ENCODE measurements at regions not wholly inside any gene's neighbourhood (a gene's known extent, or its start where the extent isn't known, plus 50 kb on each side); places are given as distances from the start of the nearest gene placed in this dataset.

DNA sequence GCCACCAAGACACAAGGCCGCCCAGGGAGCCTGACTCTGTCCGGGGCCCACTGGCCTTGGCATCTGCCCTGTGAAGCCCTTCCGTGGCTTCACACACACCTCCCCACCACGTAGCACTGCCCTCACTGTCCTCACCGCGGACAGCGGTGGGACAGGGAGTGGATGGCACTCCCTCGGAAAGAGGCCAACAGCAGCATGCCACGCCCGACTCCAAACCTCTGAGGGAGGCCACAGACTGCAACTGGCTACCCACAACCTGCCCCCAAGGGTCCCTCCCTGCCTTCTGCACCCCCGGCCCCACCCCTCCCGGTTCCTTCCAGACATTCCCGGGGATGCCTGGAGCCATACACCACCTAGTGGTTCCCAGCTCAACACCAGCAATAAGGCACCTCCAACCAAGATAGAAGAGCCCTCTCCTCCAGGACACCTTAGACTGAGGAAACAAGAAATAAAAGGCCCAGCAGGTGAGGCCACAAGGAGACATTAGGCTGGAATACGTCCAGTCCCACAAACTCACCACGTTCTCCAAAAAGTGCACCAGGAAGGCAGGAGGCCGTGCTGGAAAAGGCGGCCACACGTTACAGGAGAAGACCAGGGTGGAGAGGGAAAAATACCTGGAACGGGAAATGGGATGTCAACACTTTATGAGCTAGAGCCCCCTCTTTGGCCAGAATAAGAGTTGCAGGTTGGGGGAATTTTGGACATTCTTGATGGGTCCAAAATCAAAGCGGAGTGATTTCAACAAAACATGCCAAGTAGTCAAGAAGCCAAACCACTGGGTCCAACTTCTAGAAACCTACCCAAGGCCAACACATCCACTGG, 310.0 kb downstream of the SOX9 start:
- no peaks in the 10 kb centered on the region for H3K9me3 ChIP-seq (replicated peaks)
- H3K4me1 ChIP-seq (replicated peaks), result peaks cover 17% of the 10 kb centered on the region
- no peaks in the 10 kb centered on the region for H3K36me3 ChIP-seq
- H3K27me3 ChIP-seq (replicated peaks), result no peaks in the 10 kb centered on the region
- DNase-seq (ENCODE audit: low read depth in 1 of 2, low spot score in 2 of 2), result no peak
- H3K4me3 ChIP-seq, result no peak overlapping the region
- no peak overlapping the region for H3K27ac ChIP-seq

DNA sequence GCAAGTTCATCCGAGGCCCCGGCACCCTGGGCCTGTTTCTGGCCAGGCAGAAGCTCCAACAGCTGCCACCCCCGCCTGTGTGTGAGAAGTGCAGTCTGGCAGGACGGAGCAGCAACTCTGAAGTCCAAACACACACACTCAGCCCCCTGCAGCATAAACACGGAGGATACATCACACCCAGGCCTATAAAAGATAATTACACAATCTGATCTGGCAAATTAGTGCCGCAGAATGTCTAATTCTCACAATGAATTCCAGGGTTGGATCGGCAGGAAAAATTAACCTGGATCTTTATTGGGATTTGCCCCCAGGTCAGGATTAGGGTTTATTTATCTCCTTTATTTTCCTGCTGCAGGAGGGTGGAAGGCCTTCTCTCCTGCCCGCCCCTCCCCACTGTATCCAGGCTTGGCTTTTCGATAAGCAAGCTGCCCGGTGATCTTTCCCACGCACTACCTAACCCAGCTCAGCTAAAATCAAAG, 311.4 kb downstream of the SOX9 start:
- no peak for DNase-seq (ENCODE audit: low read depth in 1 of 2, low spot score in 2 of 2)
- Histone ChIP-seq H3K4me1 (replicated peaks) (peaks cover 17% of the 10 kb centered on the region), H3K27ac (no peak overlapping the region)

GRCh38 chr17:72432881-72433280, 312.1 kb downstream of the SOX9 start:
- Histone ChIP-seq H3K4me1 (replicated peaks) (peaks cover 17% of the 10 kb centered on the region), H3K27me3 (replicated peaks) (no peaks in the 10 kb centered on the region), H3K36me3 (no peaks in the 10 kb centered on the region), H3K4me3 (no peak overlapping the region), H3K27ac (no peak overlapping the region), H3K9me3 (replicated peaks) (no peaks in the 10 kb centered on the region)
- DNase-seq (ENCODE audit: low read depth in 1 of 2, low spot score in 2 of 2), result peak in 1 of 2 experiments; percentile 47

More for the DNA sequence above, 311.4 kb downstream of the SOX9 start:
- Histone ChIP-seq H3K9me3 (replicated peaks) (no peaks in the 10 kb centered on the region), H3K4me3 (no peak overlapping the region), H3K27me3 (replicated peaks) (no peaks in the 10 kb centered on the region), H3K36me3 (no peaks in the 10 kb centered on the region)

GRCh38 chr17:72433797-72434196, 313.0 kb downstream of the SOX9 start:
- Histone ChIP-seq H3K9me3 (replicated peaks) (no peaks in the 10 kb centered on the region), H3K36me3 (no peaks in the 10 kb centered on the region), H3K27me3 (replicated peaks) (no peaks in the 10 kb centered on the region), H3K27ac (no peak overlapping the region), H3K4me1 (replicated peaks) (peaks cover 17% of the 10 kb centered on the region), H3K4me3 (no peak overlapping the region)
- no peak for DNase-seq (ENCODE audit: low read depth in 1 of 2, low spot score in 2 of 2)

GRCh38 chr17:72434581-72434980, 313.8 kb downstream of the SOX9 start:
- H3K27me3 ChIP-seq (replicated peaks), result no peaks in the 10 kb centered on the region
- peaks cover 17% of the 10 kb centered on the region for H3K4me1 ChIP-seq (replicated peaks)
- DNase-seq (ENCODE audit: low read depth in 1 of 2, low spot score in 2 of 2), result no peak
- H3K4me3 ChIP-seq, result no peak overlapping the region
- no peaks in the 10 kb centered on the region for H3K36me3 ChIP-seq
- H3K27ac ChIP-seq, result no peak overlapping the region
- no peaks in the 10 kb centered on the region for H3K9me3 ChIP-seq (replicated peaks)

GRCh38 chr17:72434991-72435618, 314.3 kb downstream of the SOX9 start:
- H3K36me3 ChIP-seq, result no peaks in the 10 kb centered on the region
- DNase-seq (ENCODE audit: low read depth in 1 of 2, low spot score in 2 of 2), result no peak
- H3K27me3 ChIP-seq (replicated peaks), result no peaks in the 10 kb centered on the region
- H3K4me1 ChIP-seq (replicated peaks), result peaks cover 17% of the 10 kb centered on the region
- no peak overlapping the region for H3K4me3 ChIP-seq
- no peak overlapping the region for H3K27ac ChIP-seq
- no peaks in the 10 kb centered on the region for H3K9me3 ChIP-seq (replicated peaks)

DNA sequence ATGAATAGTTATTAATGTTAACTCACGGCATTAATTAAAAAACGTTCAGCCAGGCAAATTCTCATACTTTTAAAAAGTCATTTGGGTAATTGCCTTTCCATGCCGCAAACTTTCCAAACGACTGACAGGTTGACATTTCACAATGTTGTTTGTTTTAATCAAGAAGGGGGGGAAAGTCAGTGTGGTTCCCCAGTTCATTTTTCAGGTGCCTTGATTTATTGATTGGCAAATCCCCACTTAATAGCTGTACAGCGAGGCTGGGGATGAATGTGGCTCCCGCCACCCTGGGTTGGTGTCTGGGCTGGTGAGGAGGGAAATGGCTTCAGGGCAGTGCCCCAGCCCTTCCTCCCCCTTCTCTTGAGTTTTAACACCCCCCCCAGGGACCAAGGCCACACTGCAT, 318.0 kb downstream of the SOX9 start:
- Histone ChIP-seq H3K4me3 (no peak overlapping the region), H3K4me1 (replicated peaks) (peaks cover under 1% of the 10 kb centered on the region; the same call in 1 of the 2 replicates), H3K27ac (no peak overlapping the region), H3K36me3 (no peaks in the 10 kb centered on the region), H3K9me3 (replicated peaks) (no peaks in the 10 kb centered on the region), H3K27me3 (replicated peaks) (no peaks in the 10 kb centered on the region)
- DNase-seq (ENCODE audit: low read depth in 1 of 2, low spot score in 2 of 2), result no peak

DNA sequence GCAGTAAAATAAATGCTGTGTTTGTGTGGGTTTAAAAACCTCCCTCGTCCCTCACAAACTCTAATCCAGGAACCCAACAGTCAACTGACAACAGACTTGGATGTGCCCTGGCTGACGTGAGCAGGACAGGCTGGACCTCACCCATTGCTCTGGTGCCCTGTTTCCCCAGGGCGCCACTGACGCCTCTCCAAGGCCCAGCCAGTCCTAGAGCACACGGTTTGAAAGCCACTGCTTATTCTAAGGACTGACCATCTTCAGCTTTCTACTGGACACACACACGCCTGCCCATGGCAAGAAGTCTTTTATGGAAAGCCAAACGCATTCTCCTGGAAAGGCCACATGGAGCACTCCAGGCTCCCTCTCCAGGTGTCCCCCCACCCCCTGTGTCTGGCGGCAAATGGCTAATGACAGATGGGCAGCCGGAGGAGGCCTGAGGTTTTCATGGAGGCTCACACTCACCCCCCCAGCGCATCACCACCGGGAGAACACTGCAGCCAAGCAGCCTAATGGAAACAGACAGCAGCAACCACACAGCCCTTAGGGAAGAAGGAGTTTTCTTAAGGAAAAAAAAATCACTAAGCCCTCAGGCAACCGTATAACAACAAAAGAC, 319.2 kb downstream of the SOX9 start:
- no peak overlapping the region for H3K27ac ChIP-seq
- H3K4me3 ChIP-seq, result no peak overlapping the region
- H3K4me1 ChIP-seq (replicated peaks), result no peaks in the 10 kb centered on the region
- no peaks in the 10 kb centered on the region for H3K36me3 ChIP-seq
- no peaks in the 10 kb centered on the region for H3K27me3 ChIP-seq (replicated peaks)
- DNase-seq (ENCODE audit: low read depth in 1 of 2, low spot score in 2 of 2), result no peak
- no peaks in the 10 kb centered on the region for H3K9me3 ChIP-seq (replicated peaks)

GRCh38 chr17:72440961-72441360, 320.1 kb downstream of the SOX9 start:
- Histone ChIP-seq H3K27me3 (replicated peaks) (no peaks in the 10 kb centered on the region), H3K36me3 (no peaks in the 10 kb centered on the region), H3K9me3 (replicated peaks) (no peaks in the 10 kb centered on the region), H3K27ac (no peak overlapping the region), H3K4me3 (no peak overlapping the region), H3K4me1 (replicated peaks) (no peaks in the 10 kb centered on the region; the same call in 1 of the 2 replicates)
- DNase-seq (ENCODE audit: low read depth in 1 of 2, low spot score in 2 of 2), result no peak

- no peak for DNase-seq (ENCODE audit: low read depth in 1 of 2, low spot score in 2 of 2)
- Histone ChIP-seq H3K4me1 (replicated peaks) (peaks cover 6% of the 10 kb centered on the region), H3K9me3 (replicated peaks) (no peaks in the 10 kb centered on the region), H3K36me3 (no peaks in the 10 kb centered on the region), H3K27ac (no peak overlapping the region), H3K4me3 (no peak overlapping the region), H3K27me3 (replicated peaks) (no peaks in the 10 kb centered on the region)
Measured at GRCh38 chr17:72441909-72442308, 321.1 kb downstream of the SOX9 start.

- Histone ChIP-seq H3K27ac (no peak overlapping the region), H3K36me3 (no peaks in the 10 kb centered on the region), H3K9me3 (replicated peaks) (no peaks in the 10 kb centered on the region), H3K4me3 (no peak overlapping the region), H3K27me3 (replicated peaks) (no peaks in the 10 kb centered on the region), H3K4me1 (replicated peaks) (peaks cover 8% of the 10 kb centered on the region)
- DNase-seq (ENCODE audit: low read depth in 1 of 2, low spot score in 2 of 2), result no peak
Measured at GRCh38 chr17:72444517-72445054, 323.8 kb downstream of the SOX9 start.

DNA sequence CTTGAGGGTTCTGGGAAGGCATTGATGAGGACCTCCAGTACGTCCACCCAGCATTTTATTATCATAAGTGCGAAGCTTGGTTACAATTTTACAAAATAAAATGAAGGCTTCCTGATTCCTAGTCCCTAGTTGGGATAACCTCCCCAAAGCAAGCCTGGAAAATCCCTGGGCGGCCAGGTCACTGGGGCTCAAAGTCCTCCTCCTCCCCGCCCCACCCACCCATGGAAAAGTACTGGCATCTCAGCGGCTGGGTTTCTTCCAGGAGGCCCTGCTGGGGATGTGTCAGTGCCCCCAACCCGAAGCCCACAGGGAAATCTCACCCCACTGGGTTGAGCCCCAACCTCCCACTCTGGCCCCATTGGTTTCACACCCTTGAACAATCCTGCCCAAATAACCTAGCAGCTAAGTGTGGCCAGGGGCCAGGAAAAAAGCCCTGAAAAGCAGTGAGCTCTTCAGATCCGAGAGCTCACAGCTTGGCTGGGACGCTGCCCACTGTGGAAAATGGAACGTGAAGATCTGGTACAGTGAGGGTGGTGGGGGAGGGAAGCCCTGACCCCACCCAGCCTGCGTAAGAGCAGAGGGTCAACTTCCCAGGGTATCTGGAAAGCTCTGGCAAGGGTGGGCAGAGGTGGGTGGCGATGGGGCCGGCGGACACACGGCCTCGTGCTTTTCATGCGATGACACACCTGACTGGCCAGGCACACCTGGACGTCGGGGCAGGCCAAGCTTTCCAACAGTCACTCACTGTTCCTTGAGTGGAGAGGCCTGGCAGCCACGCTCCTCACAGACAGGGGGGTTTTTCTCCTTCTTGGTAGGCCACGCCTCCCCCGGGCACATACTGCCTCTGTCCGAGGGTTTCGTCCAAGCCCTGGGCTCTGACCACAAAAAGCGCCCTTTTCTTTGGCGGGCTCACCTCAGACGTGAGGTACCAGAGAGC, 324.5 kb downstream of the SOX9 start:
- no peaks in the 10 kb centered on the region for H3K27me3 ChIP-seq (replicated peaks)
- peaks cover 8% of the 10 kb centered on the region for H3K4me1 ChIP-seq (replicated peaks)
- no peak overlapping the region for H3K27ac ChIP-seq
- H3K4me3 ChIP-seq, result no peak overlapping the region
- DNase-seq (ENCODE audit: low read depth in 1 of 2, low spot score in 2 of 2), result no peak
- H3K36me3 ChIP-seq, result no peaks in the 10 kb centered on the region
- H3K9me3 ChIP-seq (replicated peaks), result no peaks in the 10 kb centered on the region

GRCh38 chr17:72446118-72446517, 325.3 kb downstream of the SOX9 start:
- H3K36me3 ChIP-seq, result no peaks in the 10 kb centered on the region
- no peak for DNase-seq (ENCODE audit: low read depth in 1 of 2, low spot score in 2 of 2)
- no peak overlapping the region for H3K4me3 ChIP-seq
- no peaks in the 10 kb centered on the region for H3K27me3 ChIP-seq (replicated peaks)
- H3K9me3 ChIP-seq (replicated peaks), result no peaks in the 10 kb centered on the region
- H3K27ac ChIP-seq, result no peak overlapping the region
- H3K4me1 ChIP-seq (replicated peaks), result peaks cover 8% of the 10 kb centered on the region

All from SJSA1 (cell line).